HepG2 (cell line): ENCODE measurements at regions not wholly inside any gene's neighbourhood (a gene's known extent, or its start where the extent isn't known, plus 50 kb on each side); places are given as distances from the start of the nearest gene placed in this dataset.

Source experiments
- BCL6 ChIP-seq: IDR thresholded peaks from 2 replicates; pipeline ENCODE4 v1.6.1; 2016; ENCODE audit warnings: missing genetic modification reagents, missing compliant biosample characterization
- CREM ChIP-seq, 2 experiments: sonication (generic) in 1 of 2; formaldehyde crosslinking in 1 of 2; IDR thresholded peaks; 2 replicates each; pipeline versions ENCODE4 v1.4.0 to v1.6.1; 2016 to 2020; ENCODE audit warnings: antibody characterized with exemption in 1 of 2, mild to moderate bottlenecking in 1 of 2, missing genetic modification reagents in 1 of 2
- HDAC2 ChIP-seq: sonication (generic); formaldehyde crosslinking; IDR thresholded peaks from 2 replicates; pipeline ENCODE4 v1.4.0; 2020; ENCODE audit warnings: missing genetic modification reagents
- HES4 ChIP-seq: sonication (generic); formaldehyde crosslinking; IDR thresholded peaks from 2 replicates; pipeline ENCODE4 v1.9.0; 2021; ENCODE audit warnings: mild to moderate bottlenecking, missing genetic modification reagents, borderline replicate concordance
- RBM39 ChIP-seq: fragments of 200-400 bp; formaldehyde crosslinking; IDR thresholded peaks from one replicate; pipeline ENCODE4 v1.6.1; 2018; ENCODE audit warnings: antibody characterized with exemption, mild to moderate bottlenecking, low read depth, low read length; ENCODE audit not compliant: poor library complexity, severe bottlenecking
- ZNF274 ChIP-seq: sonication (generic); formaldehyde crosslinking; IDR thresholded peaks from 2 replicates; pipeline ENCODE4 v1.5.1; 2020; ENCODE audit warnings: mild to moderate bottlenecking, missing genetic modification reagents
- ZNF383 ChIP-seq: sonication (generic); formaldehyde crosslinking; IDR thresholded peaks from 2 replicates; pipeline ENCODE4 v1.4.0; 2020; ENCODE audit warnings: missing genetic modification reagents, mild to moderate bottlenecking, borderline replicate concordance
- ZNF446 ChIP-seq: sonication (generic); formaldehyde crosslinking; IDR thresholded peaks from 2 replicates; pipeline ENCODE4 v1.5.0; 2020; ENCODE audit warnings: mild to moderate bottlenecking, missing genetic modification reagents
- ZNF501 ChIP-seq: sonication (generic); formaldehyde crosslinking; IDR thresholded peaks from 2 replicates; pipeline ENCODE4 v1.5.1; 2020; ENCODE audit warnings: mild to moderate bottlenecking, moderate library complexity, missing genetic modification reagents
- ZNF530 ChIP-seq: sonication (generic); formaldehyde crosslinking; IDR thresholded peaks from 2 replicates; pipeline ENCODE4 v1.5.0; 2020; ENCODE audit warnings: low read depth, mild to moderate bottlenecking, missing genetic modification reagents
- ZNF644 ChIP-seq: IDR thresholded peaks from 2 replicates; pipeline ENCODE4 v1.6.1; 2016; ENCODE audit warnings: low read depth
- ZNF781 ChIP-seq: sonication (generic); formaldehyde crosslinking; IDR thresholded peaks from 2 replicates; pipeline ENCODE4 v1.5.1; 2020; ENCODE audit warnings: borderline replicate concordance, mild to moderate bottlenecking, missing genetic modification reagents; ENCODE audit errors: not compliant biosample characterization
- TF ChIP-seq, protein P1 (sequence below): sonication (generic); formaldehyde crosslinking; IDR thresholded peaks from 2 replicates; pipeline ENCODE4 v1.5.1; 2020; ENCODE audit warnings: missing genetic modification reagents, mild to moderate bottlenecking, borderline replicate concordance
- TF ChIP-seq, protein P2 (sequence below): fragments of 450-650 bp; IDR thresholded peaks from 2 replicates; pipeline ENCODE4 v1.6.1; 2017; ENCODE audit warnings: mild to moderate bottlenecking
- TF ChIP-seq, protein P3 (sequence below): sonication (generic); formaldehyde crosslinking; conservative IDR thresholded peaks from 2 replicates; pipeline ENCODE4 v1.5.0; 2020; ENCODE audit warnings: missing genetic modification reagents
- TF ChIP-seq, protein P4 (sequence below): sonication (generic); formaldehyde crosslinking; IDR thresholded peaks from 2 replicates; pipeline ENCODE4 v1.5.0; 2020; ENCODE audit warnings: mild to moderate bottlenecking, missing genetic modification reagents

DNA sequence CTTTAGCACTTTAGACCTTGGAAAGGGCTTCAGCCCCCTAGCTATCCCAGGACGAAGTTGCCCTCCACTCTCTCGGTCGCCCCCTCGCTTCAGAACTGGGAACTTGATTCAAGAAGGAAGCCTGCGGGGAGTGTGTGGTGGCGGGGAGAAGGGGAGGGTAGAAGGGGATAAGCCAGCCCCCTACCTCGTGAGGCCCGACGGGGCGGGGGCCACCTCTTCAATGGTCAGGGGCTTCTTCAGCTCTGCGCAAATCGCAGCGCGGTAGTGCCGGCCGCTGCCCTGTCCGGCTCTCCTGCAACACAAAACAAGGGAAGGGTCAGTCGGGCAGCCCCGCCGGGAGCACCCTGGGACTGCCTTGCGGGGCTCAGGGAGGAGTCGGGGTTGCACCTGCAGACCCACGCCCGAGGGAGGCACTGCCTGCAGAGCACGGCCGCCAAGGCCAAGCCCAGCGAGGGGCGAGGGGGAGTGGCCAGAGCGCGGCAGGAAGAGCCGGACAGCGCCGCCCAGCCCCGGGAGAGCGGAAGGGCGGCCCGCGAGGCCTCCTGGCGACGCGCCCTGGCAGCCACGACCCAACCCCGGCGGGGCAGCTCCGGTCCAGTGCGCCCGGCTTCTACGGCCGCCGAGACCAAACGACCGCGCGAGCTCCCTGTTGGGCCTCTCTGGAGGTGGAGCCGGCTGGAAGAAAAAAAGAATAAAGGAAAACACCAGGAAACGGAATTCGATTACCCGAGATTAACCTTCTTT lies 56.2 kb upstream of the RASAL2 start (continued):
- TF ChIP-seq ZNF274 = no peak
- peak; percentile 34; the same call in 1 of the 2 replicates for TF ChIP-seq HDAC2
- peak; percentile 68 for TF ChIP-seq ZNF501 (CRISPR knock-in tag)
- TF ChIP-seq ZNF530 (CRISPR knock-in tag) = no peak
- TF ChIP-seq, protein P1, sequence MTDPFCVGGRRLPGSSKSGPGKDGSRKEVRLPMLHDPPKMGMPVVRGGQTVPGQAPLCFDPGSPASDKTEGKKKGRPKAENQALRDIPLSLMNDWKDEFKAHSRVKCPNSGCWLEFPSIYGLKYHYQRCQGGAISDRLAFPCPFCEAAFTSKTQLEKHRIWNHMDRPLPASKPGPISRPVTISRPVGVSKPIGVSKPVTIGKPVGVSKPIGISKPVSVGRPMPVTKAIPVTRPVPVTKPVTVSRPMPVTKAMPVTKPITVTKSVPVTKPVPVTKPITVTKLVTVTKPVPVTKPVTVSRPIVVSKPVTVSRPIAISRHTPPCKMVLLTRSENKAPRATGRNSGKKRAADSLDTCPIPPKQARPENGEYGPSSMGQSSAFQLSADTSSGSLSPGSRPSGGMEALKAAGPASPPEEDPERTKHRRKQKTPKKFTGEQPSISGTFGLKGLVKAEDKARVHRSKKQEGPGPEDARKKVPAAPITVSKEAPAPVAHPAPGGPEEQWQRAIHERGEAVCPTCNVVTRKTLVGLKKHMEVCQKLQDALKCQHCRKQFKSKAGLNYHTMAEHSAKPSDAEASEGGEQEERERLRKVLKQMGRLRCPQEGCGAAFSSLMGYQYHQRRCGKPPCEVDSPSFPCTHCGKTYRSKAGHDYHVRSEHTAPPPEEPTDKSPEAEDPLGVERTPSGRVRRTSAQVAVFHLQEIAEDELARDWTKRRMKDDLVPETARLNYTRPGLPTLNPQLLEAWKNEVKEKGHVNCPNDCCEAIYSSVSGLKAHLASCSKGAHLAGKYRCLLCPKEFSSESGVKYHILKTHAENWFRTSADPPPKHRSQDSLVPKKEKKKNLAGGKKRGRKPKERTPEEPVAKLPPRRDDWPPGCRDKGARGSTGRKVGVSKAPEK (CRISPR knock-in tag) = no peak
- TF ChIP-seq BCL6 (CRISPR knock-in tag) = peak; percentile 23; the same call in 1 of the 2 replicates
- 0 out of 2 replicates have a peak, but pooled peaks have one; percentile 20 for TF ChIP-seq ZNF644 (CRISPR knock-in tag)
- no peak for TF ChIP-seq ZNF446 (CRISPR knock-in tag)
- TF ChIP-seq, protein P2, sequence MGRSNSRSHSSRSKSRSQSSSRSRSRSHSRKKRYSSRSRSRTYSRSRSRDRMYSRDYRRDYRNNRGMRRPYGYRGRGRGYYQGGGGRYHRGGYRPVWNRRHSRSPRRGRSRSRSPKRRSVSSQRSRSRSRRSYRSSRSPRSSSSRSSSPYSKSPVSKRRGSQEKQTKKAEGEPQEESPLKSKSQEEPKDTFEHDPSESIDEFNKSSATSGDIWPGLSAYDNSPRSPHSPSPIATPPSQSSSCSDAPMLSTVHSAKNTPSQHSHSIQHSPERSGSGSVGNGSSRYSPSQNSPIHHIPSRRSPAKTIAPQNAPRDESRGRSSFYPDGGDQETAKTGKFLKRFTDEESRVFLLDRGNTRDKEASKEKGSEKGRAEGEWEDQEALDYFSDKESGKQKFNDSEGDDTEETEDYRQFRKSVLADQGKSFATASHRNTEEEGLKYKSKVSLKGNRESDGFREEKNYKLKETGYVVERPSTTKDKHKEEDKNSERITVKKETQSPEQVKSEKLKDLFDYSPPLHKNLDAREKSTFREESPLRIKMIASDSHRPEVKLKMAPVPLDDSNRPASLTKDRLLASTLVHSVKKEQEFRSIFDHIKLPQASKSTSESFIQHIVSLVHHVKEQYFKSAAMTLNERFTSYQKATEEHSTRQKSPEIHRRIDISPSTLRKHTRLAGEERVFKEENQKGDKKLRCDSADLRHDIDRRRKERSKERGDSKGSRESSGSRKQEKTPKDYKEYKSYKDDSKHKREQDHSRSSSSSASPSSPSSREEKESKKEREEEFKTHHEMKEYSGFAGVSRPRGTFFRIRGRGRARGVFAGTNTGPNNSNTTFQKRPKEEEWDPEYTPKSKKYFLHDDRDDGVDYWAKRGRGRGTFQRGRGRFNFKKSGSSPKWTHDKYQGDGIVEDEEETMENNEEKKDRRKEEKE = no peak
- no peak for TF ChIP-seq CREM (IDR thresholded peaks at IDR 0.05)
- TF ChIP-seq CREM (CRISPR knock-in tag; IDR thresholded peaks at IDR 0.05) = no peak
- TF ChIP-seq, protein P3, sequence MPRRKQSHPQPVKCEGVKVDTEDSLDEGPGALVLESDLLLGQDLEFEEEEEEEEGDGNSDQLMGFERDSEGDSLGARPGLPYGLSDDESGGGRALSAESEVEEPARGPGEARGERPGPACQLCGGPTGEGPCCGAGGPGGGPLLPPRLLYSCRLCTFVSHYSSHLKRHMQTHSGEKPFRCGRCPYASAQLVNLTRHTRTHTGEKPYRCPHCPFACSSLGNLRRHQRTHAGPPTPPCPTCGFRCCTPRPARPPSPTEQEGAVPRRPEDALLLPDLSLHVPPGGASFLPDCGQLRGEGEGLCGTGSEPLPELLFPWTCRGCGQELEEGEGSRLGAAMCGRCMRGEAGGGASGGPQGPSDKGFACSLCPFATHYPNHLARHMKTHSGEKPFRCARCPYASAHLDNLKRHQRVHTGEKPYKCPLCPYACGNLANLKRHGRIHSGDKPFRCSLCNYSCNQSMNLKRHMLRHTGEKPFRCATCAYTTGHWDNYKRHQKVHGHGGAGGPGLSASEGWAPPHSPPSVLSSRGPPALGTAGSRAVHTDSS = no peak
- TF ChIP-seq, protein P4, sequence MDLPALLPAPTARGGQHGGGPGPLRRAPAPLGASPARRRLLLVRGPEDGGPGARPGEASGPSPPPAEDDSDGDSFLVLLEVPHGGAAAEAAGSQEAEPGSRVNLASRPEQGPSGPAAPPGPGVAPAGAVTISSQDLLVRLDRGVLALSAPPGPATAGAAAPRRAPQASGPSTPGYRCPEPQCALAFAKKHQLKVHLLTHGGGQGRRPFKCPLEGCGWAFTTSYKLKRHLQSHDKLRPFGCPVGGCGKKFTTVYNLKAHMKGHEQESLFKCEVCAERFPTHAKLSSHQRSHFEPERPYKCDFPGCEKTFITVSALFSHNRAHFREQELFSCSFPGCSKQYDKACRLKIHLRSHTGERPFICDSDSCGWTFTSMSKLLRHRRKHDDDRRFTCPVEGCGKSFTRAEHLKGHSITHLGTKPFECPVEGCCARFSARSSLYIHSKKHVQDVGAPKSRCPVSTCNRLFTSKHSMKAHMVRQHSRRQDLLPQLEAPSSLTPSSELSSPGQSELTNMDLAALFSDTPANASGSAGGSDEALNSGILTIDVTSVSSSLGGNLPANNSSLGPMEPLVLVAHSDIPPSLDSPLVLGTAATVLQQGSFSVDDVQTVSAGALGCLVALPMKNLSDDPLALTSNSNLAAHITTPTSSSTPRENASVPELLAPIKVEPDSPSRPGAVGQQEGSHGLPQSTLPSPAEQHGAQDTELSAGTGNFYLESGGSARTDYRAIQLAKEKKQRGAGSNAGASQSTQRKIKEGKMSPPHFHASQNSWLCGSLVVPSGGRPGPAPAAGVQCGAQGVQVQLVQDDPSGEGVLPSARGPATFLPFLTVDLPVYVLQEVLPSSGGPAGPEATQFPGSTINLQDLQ = peak; percentile 60; the same call in 1 of the 2 replicates
- TF ChIP-seq ZNF781 = no peak
- TF ChIP-seq HES4 = peak; percentile 59; the same call in 1 of the 2 replicates
- TF ChIP-seq RBM39 = peak; percentile 71
- TF ChIP-seq ZNF383 (CRISPR knock-in tag) = no peak
